Mesendoderm (in vitro differentiated cells): ENCODE measurements at regions not wholly inside any gene's neighbourhood (a gene's known extent, or its start where the extent isn't known, plus 50 kb on each side); places are given as distances from the start of the nearest gene placed in this dataset.
"Not testable (repeated sequence)": the region's sequence is repeated elsewhere in the genome, so short reads cannot be mapped to it uniquely, and the experiment has no call there.

Source experiments
- DNase-seq: peaks from one replicate; pipeline ENCODE4 v3.0.0; 2013
- H2AK5ac ChIP-seq: 2 replicates; pipeline ENCODE4 v1.6.1; 2013; ENCODE audit warnings: low read length, inconsistent platforms
- H2BK120ac ChIP-seq: 2 replicates; pipeline ENCODE4 v1.6.1; 2013; ENCODE audit warnings: low read depth, mild to moderate bottlenecking, low read length, moderate library complexity, mixed read lengths
- H2BK15ac ChIP-seq: replicated peaks from 2 replicates; pipeline ENCODE4 v1.6.1; 2013; ENCODE audit warnings: low read depth, mild to moderate bottlenecking, moderate library complexity
- H2BK5ac ChIP-seq: 2 replicates; pipeline ENCODE4 v1.6.1; 2013; ENCODE audit warnings: low read length, inconsistent platforms
- H3K18ac ChIP-seq: 2 replicates; pipeline ENCODE4 v1.6.1; 2013; ENCODE audit warnings: mild to moderate bottlenecking, low read length, mixed read lengths
- H3K23ac ChIP-seq: one replicate; pipeline ENCODE4 v1.6.1; 2013; ENCODE audit warnings: low read length
- H3K27ac ChIP-seq: 2 replicates; pipeline ENCODE4 v1.5.1; 2013; ENCODE audit warnings: low read depth, mild to moderate bottlenecking, inconsistent platforms, low read length, moderate library complexity
- H3K27me3 ChIP-seq: 2 replicates; pipeline ENCODE4 v1.6.1; 2013; ENCODE audit warnings: low read length, control low read depth, mild to moderate bottlenecking, inconsistent platforms; ENCODE audit not compliant: insufficient read depth, poor library complexity
- H3K36me3 ChIP-seq: 2 replicates; pipeline ENCODE4 v1.6.1; 2013; ENCODE audit warnings: low read length, inconsistent platforms; ENCODE audit not compliant: control insufficient read depth, insufficient read depth
- H3K4ac ChIP-seq: one replicate; pipeline ENCODE4 v1.6.1; 2013; ENCODE audit warnings: low read depth, mild to moderate bottlenecking, low read length, moderate library complexity
- H3K4me1 ChIP-seq: 2 replicates; pipeline ENCODE4 v1.6.1; 2013; ENCODE audit warnings: low read depth, low read length, inconsistent platforms; ENCODE audit not compliant: control insufficient read depth
- H3K4me2 ChIP-seq: 2 replicates; pipeline ENCODE4 v1.6.1; 2013; ENCODE audit warnings: low read length
- H3K4me3 ChIP-seq: 2 replicates; pipeline ENCODE4 v1.5.1; 2013; ENCODE audit warnings: mild to moderate bottlenecking, low read length
- H3K56ac ChIP-seq: one replicate; pipeline ENCODE4 v1.6.1; 2013; ENCODE audit warnings: low read length
- H3K79me1 ChIP-seq: 2 replicates; pipeline ENCODE4 v1.6.1; 2013; ENCODE audit warnings: low read length, inconsistent platforms
- H3K79me2 ChIP-seq: 2 replicates; pipeline ENCODE4 v1.6.1; 2013; ENCODE audit warnings: mild to moderate bottlenecking, low read length; ENCODE audit not compliant: control insufficient read depth, insufficient read depth
- H3K9ac ChIP-seq: 2 replicates; pipeline ENCODE4 v1.6.1; 2013; ENCODE audit warnings: low read length, inconsistent platforms
- H4K5ac ChIP-seq: one replicate; pipeline ENCODE4 v1.6.1; 2013; ENCODE audit warnings: low read length
- H4K8ac ChIP-seq: one replicate; pipeline ENCODE4 v1.6.1; 2013; ENCODE audit warnings: low read depth, mild to moderate bottlenecking, control low read depth, low read length, moderate library complexity
- WGBS: extraction: QIAGEN DNeasy Blood & Tissue Kit; methylation state at CpG from one replicate; pipeline ENCODE4 v1.1.7; 2013; ENCODE audit warnings: low lambda C conversion rate, missing lambda C conversion rate; ENCODE audit not compliant: insufficient coverage; ENCODE audit errors: extremely low coverage; 5-methylcytosine and 5-hydroxymethylcytosine counted together

GRCh38 chr5:97499605-97500004 is 316.6 kb upstream of the RIOK2 start:
- no peak overlapping the region for H3K4ac ChIP-seq
- H3K18ac ChIP-seq = no peak overlapping the region
- H3K79me2 ChIP-seq = no peaks in the 10 kb centered on the region
- no peak overlapping the region for H2BK120ac ChIP-seq
- H2BK5ac ChIP-seq = no peak overlapping the region
- H3K79me1 ChIP-seq = no peaks in the 10 kb centered on the region
- H3K27ac ChIP-seq = no peak overlapping the region
- DNase-seq = no peak
- H3K36me3 ChIP-seq = no peaks in the 10 kb centered on the region
- no peak overlapping the region for H4K5ac ChIP-seq
- no peak overlapping the region for H3K23ac ChIP-seq
- no peaks in the 10 kb centered on the region for H3K4me1 ChIP-seq
- no peak overlapping the region for H4K8ac ChIP-seq
- no peak overlapping the region for H3K9ac ChIP-seq
- no peaks in the 10 kb centered on the region for H3K27me3 ChIP-seq
- H3K4me2 ChIP-seq = no peak overlapping the region
- no peak overlapping the region for H3K56ac ChIP-seq
- H2AK5ac ChIP-seq = no peak overlapping the region
- no peak overlapping the region for H3K4me3 ChIP-seq
- no CpG with 5 or more reads among the region's 6 CpGs for WGBS
- H2BK15ac ChIP-seq = no peak overlapping the region

GRCh38 chr5:97501286-97501964 is 318.4 kb upstream of the RIOK2 start:
- WGBS = no CpG with 5 or more reads among the region's 3 CpGs
- no peaks in the 10 kb centered on the region for H3K27me3 ChIP-seq
- H2BK120ac ChIP-seq = no peak overlapping the region
- H2BK15ac ChIP-seq = no peak overlapping the region
- no peak overlapping the region for H3K4me2 ChIP-seq
- H2AK5ac ChIP-seq = no peak overlapping the region
- no peak overlapping the region for H2BK5ac ChIP-seq
- H4K8ac ChIP-seq = no peak overlapping the region
- H3K36me3 ChIP-seq = no peaks in the 10 kb centered on the region
- H3K79me2 ChIP-seq = no peaks in the 10 kb centered on the region
- no peak for DNase-seq
- no peak overlapping the region for H3K4ac ChIP-seq
- H3K18ac ChIP-seq = no peak overlapping the region
- no peak overlapping the region for H3K27ac ChIP-seq
- no peaks in the 10 kb centered on the region for H3K4me1 ChIP-seq
- no peak overlapping the region for H3K23ac ChIP-seq
- H3K9ac ChIP-seq = no peak overlapping the region
- no peak overlapping the region for H3K56ac ChIP-seq
- H4K5ac ChIP-seq = no peak overlapping the region
- no peaks in the 10 kb centered on the region for H3K79me1 ChIP-seq
- H3K4me3 ChIP-seq = no peak overlapping the region

GRCh38 chr5:97501965-97502305 is 318.9 kb upstream of the RIOK2 start:
- no peak for DNase-seq
- H3K23ac ChIP-seq = no peak overlapping the region
- no peak overlapping the region for H2BK5ac ChIP-seq
- H3K56ac ChIP-seq = no peak overlapping the region
- H3K36me3 ChIP-seq = no peaks in the 10 kb centered on the region
- H3K4me2 ChIP-seq = no peak overlapping the region
- no peak overlapping the region for H4K5ac ChIP-seq
- H4K8ac ChIP-seq = no peak overlapping the region
- no peak overlapping the region for H3K4me3 ChIP-seq
- no peaks in the 10 kb centered on the region for H3K27me3 ChIP-seq
- H2AK5ac ChIP-seq = no peak overlapping the region
- no peak overlapping the region for H3K27ac ChIP-seq
- H3K4me1 ChIP-seq = no peaks in the 10 kb centered on the region
- H3K18ac ChIP-seq = no peak overlapping the region
- H3K4ac ChIP-seq = no peak overlapping the region
- H3K79me2 ChIP-seq = no peaks in the 10 kb centered on the region
- H3K9ac ChIP-seq = no peak overlapping the region
- H2BK120ac ChIP-seq = no peak overlapping the region
- WGBS = no CpG with 5 or more reads among the region's 3 CpGs
- H2BK15ac ChIP-seq = no peak overlapping the region
- H3K79me1 ChIP-seq = no peaks in the 10 kb centered on the region

GRCh38 chr5:97508864-97509263 is 325.8 kb upstream of the RIOK2 start:
- Histone ChIP-seq H3K27ac (no peak overlapping the region), H3K23ac (no peak overlapping the region), H3K4me3 (no peak overlapping the region), H2BK15ac (no peak overlapping the region), H3K18ac (no peak overlapping the region), H2BK5ac (no peak overlapping the region), H3K36me3 (no peaks in the 10 kb centered on the region), H3K4me2 (no peak overlapping the region), H3K4ac (no peak overlapping the region), H3K9ac (no peak overlapping the region), H3K79me2 (no peaks in the 10 kb centered on the region), H4K8ac (no peak overlapping the region), H3K79me1 (no peaks in the 10 kb centered on the region), H3K56ac (no peak overlapping the region), H2BK120ac (no peak overlapping the region), H2AK5ac (no peak overlapping the region), H4K5ac (no peak overlapping the region), H3K4me1 (no peaks in the 10 kb centered on the region), H3K27me3 (no peaks in the 10 kb centered on the region)
- no CpG with 5 or more reads among the region's 1 CpG for WGBS
- DNase-seq = peak; percentile 1

- H4K5ac ChIP-seq, H3K36me3 ChIP-seq, H3K27me3 ChIP-seq, H3K18ac ChIP-seq, DNase-seq, H2BK5ac ChIP-seq, H3K56ac ChIP-seq, H3K4ac ChIP-seq, H3K79me2 ChIP-seq, H2BK120ac ChIP-seq, H4K8ac ChIP-seq, H3K23ac ChIP-seq, H2AK5ac ChIP-seq, H3K4me1 ChIP-seq, H2BK15ac ChIP-seq, H3K4me3 ChIP-seq, H3K4me2 ChIP-seq, H3K9ac ChIP-seq, H3K79me1 ChIP-seq, H3K27ac ChIP-seq: not testable (repeated sequence)
- no CpG with 5 or more reads among the region's 22 CpGs for whole genome bisulfite sequencing
Measured at GRCh38 chr5:97519565-97519964, 336.5 kb upstream of the RIOK2 start.

- not testable (repeated sequence) for H3K36me3 ChIP-seq, H3K9ac ChIP-seq, H3K4me3 ChIP-seq, H2BK15ac ChIP-seq, H4K5ac ChIP-seq, H3K4me2 ChIP-seq, H2BK120ac ChIP-seq, H4K8ac ChIP-seq, H3K27me3 ChIP-seq, H2AK5ac ChIP-seq, H3K4me1 ChIP-seq, DNase-seq, H3K79me2 ChIP-seq, H3K23ac ChIP-seq, H3K56ac ChIP-seq, H3K4ac ChIP-seq, H2BK5ac ChIP-seq, H3K18ac ChIP-seq, H3K79me1 ChIP-seq, H3K27ac ChIP-seq
- WGBS = no CpG with 5 or more reads among the region's 2 CpGs
Measured at GRCh38 chr5:97523336-97523735, 340.3 kb upstream of the RIOK2 start.
